ENCODE measurements at regions not wholly inside any gene's neighbourhood (a gene's known extent, or its start where the extent isn't known, plus 50 kb on each side); places are given as distances from the start of the nearest gene placed in this dataset.

- WGBS (ENCODE audit: insufficient coverage) = no CpG with 5 or more reads among the region's 3 CpGs
- H3K36me3 ChIP-seq (replicated peaks in 1 of 2; ENCODE audit: control insufficient read depth in 1 of 2, insufficient read depth in 2 of 2, low read length in 2 of 2) = no peaks in the 10 kb centered on the region
- H3K4me1 ChIP-seq (ENCODE audit: control insufficient read depth in 1 of 2, insufficient read depth in 2 of 2, low read length in 2 of 2) = peaks cover 9 to 16% of the 10 kb centered on the region in 2 donors
- TF ChIP-seq, protein P1, sequence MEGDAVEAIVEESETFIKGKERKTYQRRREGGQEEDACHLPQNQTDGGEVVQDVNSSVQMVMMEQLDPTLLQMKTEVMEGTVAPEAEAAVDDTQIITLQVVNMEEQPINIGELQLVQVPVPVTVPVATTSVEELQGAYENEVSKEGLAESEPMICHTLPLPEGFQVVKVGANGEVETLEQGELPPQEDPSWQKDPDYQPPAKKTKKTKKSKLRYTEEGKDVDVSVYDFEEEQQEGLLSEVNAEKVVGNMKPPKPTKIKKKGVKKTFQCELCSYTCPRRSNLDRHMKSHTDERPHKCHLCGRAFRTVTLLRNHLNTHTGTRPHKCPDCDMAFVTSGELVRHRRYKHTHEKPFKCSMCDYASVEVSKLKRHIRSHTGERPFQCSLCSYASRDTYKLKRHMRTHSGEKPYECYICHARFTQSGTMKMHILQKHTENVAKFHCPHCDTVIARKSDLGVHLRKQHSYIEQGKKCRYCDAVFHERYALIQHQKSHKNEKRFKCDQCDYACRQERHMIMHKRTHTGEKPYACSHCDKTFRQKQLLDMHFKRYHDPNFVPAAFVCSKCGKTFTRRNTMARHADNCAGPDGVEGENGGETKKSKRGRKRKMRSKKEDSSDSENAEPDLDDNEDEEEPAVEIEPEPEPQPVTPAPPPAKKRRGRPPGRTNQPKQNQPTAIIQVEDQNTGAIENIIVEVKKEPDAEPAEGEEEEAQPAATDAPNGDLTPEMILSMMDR (IDR thresholded peaks at IDR 0.05) = no peak
- H3K4me2 ChIP-seq (replicated peaks; ENCODE audit: extremely low read depth, low read length, poor library complexity, severe bottlenecking) = no peak overlapping the region
- H4K20me1 ChIP-seq (ENCODE audit: insufficient read depth, low read length) = no peaks in the 10 kb centered on the region
- H3K9me3 ChIP-seq (replicated peaks in 1 of 2; ENCODE audit: control insufficient read depth in 1 of 2, insufficient read depth in 1 of 2, low read length in 2 of 2) = no peaks in the 10 kb centered on the region
- intact Hi-C loops (cut with micrococcal nuclease) = no loop called here
- Mint-ChIP-seq H3K27ac (no peak overlapping the region), H3K36me3 (no peaks in the 10 kb centered on the region), H3K4me1 (peaks cover 15% of the 10 kb centered on the region), H3K27me3 (ENCODE audit: low read depth in 3 of 3) (peaks cover 2 to 7% (median 2%) of the 10 kb centered on the region in 3 donors), H3K4me3 (no peak overlapping the region), H3K9me3 (peaks cover 0 to 2% (median 0%) of the 10 kb centered on the region in 7 donors)
- no peaks in the 10 kb centered on the region for H3K27me3 ChIP-seq (ENCODE audit: control insufficient read depth in 2 of 2, insufficient read depth in 2 of 2, low read length in 2 of 2)
- no peak overlapping the region for H2AFZ ChIP-seq (ENCODE audit: insufficient read depth, low read depth, low read length, poor library complexity, severe bottlenecking)
- no peak overlapping the region for H3K9ac ChIP-seq (ENCODE audit: insufficient read depth, low read length, poor library complexity, severe bottlenecking)
- H3K27ac ChIP-seq (ENCODE audit: low read depth in 1 of 2, low read length in 2 of 2) = no peak overlapping the region
- no peak overlapping the region for H3K4me3 ChIP-seq (replicated peaks in 1 of 3; ENCODE audit: low read depth in 2 of 3, low read length in 3 of 3)
- no peak for DNase-seq
- no peaks in the 10 kb centered on the region for H3K79me2 ChIP-seq (ENCODE audit: insufficient read depth, low read length)
Measured at GRCh38 chr4:26122690-26123089, 198.1 kb upstream of the RBPJ start.

- H2AFZ ChIP-seq (ENCODE audit: insufficient read depth, low read depth, low read length, poor library complexity, severe bottlenecking) = no peak overlapping the region
- Mint-ChIP-seq H3K4me1 (peaks cover 15% of the 10 kb centered on the region), H3K27me3 (ENCODE audit: low read depth in 3 of 3) (peaks cover 2 to 3% (median 2%) of the 10 kb centered on the region in 3 donors), H3K9me3 (peaks cover 0 to 4% (median 2%) of the 10 kb centered on the region in 7 donors), H3K27ac (no peak overlapping the region), H3K36me3 (no peaks in the 10 kb centered on the region), H3K4me3 (no peak overlapping the region)
- no peak overlapping the region for H3K9ac ChIP-seq (ENCODE audit: insufficient read depth, low read length, poor library complexity, severe bottlenecking)
- no peaks in the 10 kb centered on the region for H3K27me3 ChIP-seq (ENCODE audit: control insufficient read depth in 2 of 2, insufficient read depth in 2 of 2, low read length in 2 of 2)
- intact Hi-C loops (cut with micrococcal nuclease) = no loop called here
- no peaks in the 10 kb centered on the region for H3K79me2 ChIP-seq (ENCODE audit: insufficient read depth, low read length)
- H3K36me3 ChIP-seq (replicated peaks in 1 of 2; ENCODE audit: control insufficient read depth in 1 of 2, insufficient read depth in 2 of 2, low read length in 2 of 2) = no peaks in the 10 kb centered on the region
- no peak overlapping the region for H3K4me3 ChIP-seq (replicated peaks in 1 of 3; ENCODE audit: low read depth in 2 of 3, low read length in 3 of 3)
- TF ChIP-seq, protein P1 (IDR thresholded peaks at IDR 0.05) = no peak
- no peaks in the 10 kb centered on the region for H4K20me1 ChIP-seq (ENCODE audit: insufficient read depth, low read length)
- no peak overlapping the region for H3K4me2 ChIP-seq (replicated peaks; ENCODE audit: extremely low read depth, low read length, poor library complexity, severe bottlenecking)
- DNase-seq = no peak
- 100% methylated on average over 4 of the region's 7 CpGs for WGBS (ENCODE audit: insufficient coverage)
- H3K4me1 ChIP-seq (ENCODE audit: control insufficient read depth in 1 of 2, insufficient read depth in 2 of 2, low read length in 2 of 2) = peaks cover 9 to 16% of the 10 kb centered on the region in 2 donors
- H3K27ac ChIP-seq (ENCODE audit: low read depth in 1 of 2, low read length in 2 of 2) = no peak overlapping the region
- H3K9me3 ChIP-seq (replicated peaks in 1 of 2; ENCODE audit: control insufficient read depth in 1 of 2, insufficient read depth in 1 of 2, low read length in 2 of 2) = peaks cover 0 to 5% of the 10 kb centered on the region in 2 donors
Measured at GRCh38 chr4:26124753-26125321, 196.0 kb upstream of the RBPJ start.

Data from CD14-positive monocyte (primary cell).